ENCODE measurements at regions not wholly inside any gene's neighbourhood (a gene's known extent, or its start where the extent isn't known, plus 50 kb on each side); places are given as distances from the start of the nearest gene placed in this dataset.

DNA sequence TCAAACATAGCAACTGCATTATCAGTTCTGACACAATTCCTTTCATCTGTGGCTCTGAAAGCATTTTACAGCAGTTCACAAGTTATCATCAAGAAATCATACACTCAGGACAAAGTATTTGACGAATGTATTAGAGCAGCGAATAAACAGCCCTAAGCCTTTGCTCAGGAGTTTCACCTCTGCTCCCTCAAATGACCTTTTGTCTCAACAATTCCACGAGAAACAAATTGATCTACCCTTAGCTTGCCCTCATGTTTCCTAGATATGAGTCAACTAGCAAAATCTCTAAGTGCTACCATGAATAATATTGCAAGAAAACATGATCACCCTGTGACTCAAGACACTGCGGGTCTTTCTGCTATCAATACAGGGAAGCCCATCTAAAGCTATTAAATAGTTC lies 396.1 kb downstream of the EFNB2 start:
- TF ChIP-seq POLR2A (IDR thresholded peaks at IDR 0.05; ENCODE audit: extremely low read depth, insufficient read length) (no peak), MYC (IDR thresholded peaks at IDR 0.05; ENCODE audit: low read depth, low read length) (no peak)
- TF ChIP-seq, protein P1, sequence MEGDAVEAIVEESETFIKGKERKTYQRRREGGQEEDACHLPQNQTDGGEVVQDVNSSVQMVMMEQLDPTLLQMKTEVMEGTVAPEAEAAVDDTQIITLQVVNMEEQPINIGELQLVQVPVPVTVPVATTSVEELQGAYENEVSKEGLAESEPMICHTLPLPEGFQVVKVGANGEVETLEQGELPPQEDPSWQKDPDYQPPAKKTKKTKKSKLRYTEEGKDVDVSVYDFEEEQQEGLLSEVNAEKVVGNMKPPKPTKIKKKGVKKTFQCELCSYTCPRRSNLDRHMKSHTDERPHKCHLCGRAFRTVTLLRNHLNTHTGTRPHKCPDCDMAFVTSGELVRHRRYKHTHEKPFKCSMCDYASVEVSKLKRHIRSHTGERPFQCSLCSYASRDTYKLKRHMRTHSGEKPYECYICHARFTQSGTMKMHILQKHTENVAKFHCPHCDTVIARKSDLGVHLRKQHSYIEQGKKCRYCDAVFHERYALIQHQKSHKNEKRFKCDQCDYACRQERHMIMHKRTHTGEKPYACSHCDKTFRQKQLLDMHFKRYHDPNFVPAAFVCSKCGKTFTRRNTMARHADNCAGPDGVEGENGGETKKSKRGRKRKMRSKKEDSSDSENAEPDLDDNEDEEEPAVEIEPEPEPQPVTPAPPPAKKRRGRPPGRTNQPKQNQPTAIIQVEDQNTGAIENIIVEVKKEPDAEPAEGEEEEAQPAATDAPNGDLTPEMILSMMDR (IDR thresholded peaks at IDR 0.05; ENCODE audit: low read depth, low read length) = no peak

All from NB4 (cell line).